ENCODE measurements at regions not wholly inside any gene's neighbourhood (a gene's known extent, or its start where the extent isn't known, plus 50 kb on each side); places are given as distances from the start of the nearest gene placed in this dataset.

- TF ChIP-seq POLR2A (IDR thresholded peaks at IDR 0.05; ENCODE audit: extremely low read depth, insufficient read length) (no peak), CTCF (IDR thresholded peaks at IDR 0.05; ENCODE audit: low read depth, low read length) (no peak), MYC (IDR thresholded peaks at IDR 0.05; ENCODE audit: low read depth, low read length) (no peak)
- TF ChIP-seq, protein P1, sequence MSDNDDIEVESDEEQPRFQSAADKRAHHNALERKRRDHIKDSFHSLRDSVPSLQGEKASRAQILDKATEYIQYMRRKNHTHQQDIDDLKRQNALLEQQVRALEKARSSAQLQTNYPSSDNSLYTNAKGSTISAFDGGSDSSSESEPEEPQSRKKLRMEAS (IDR thresholded peaks at IDR 0.05; ENCODE audit: low read depth, low read length) = no peak
These were observed 156.6 kb downstream of the SYT10 start for GRCh38 chr12:33283054-33283453.

All from NB4 (cell line).